Spleen (tissue), 7 donors: ENCODE measurements at regions not wholly inside any gene's neighbourhood (a gene's known extent, or its start where the extent isn't known, plus 50 kb on each side); places are given as distances from the start of the nearest gene placed in this dataset.

Source experiments
- CTCF ChIP-seq, 11 experiments: fragments of 200-600 bp in 7 of 11; fragments of 450-650 bp in 4 of 11; sonication (generic) in 4 of 11; IDR thresholded peaks in 8 of 11; conservative IDR thresholded peaks in 3 of 11; 1 replicate in 7 of 11; 2 replicates in 4 of 11; pipeline versions ENCODE4 v1.4.0 to v1.8.0; 2016 to 2021; ENCODE audit warnings: antibody characterized with exemption in 11 of 11, inconsistent platforms in 4 of 11, mild to moderate bottlenecking in 1 of 11
- POLR2A ChIP-seq, 3 donors: fragments of 450-650 bp; IDR thresholded peaks; one replicate each; pipeline ENCODE4 v1.5.1; 2017; ENCODE audit warnings: antibody characterized with exemption in 3 of 3, mild to moderate bottlenecking in 1 of 3
- POLR2AphosphoS5 ChIP-seq, 3 donors: sonication (generic); formaldehyde crosslinking; IDR thresholded peaks; one replicate each; pipeline ENCODE4 v1.5.1; 2017; ENCODE audit warnings: antibody characterized with exemption in 3 of 3
- donor health status: DM: no; HTN: no; CAD: no; lungs with moderate emphysema.
- donor health status: DM: no; HTN: no; CAD: no.
- donor health status: DM: no; HTN: no; CAD: no.

GRCh38 chr13:47039106-47039505, 142.3 kb upstream of the HTR2A start:
- TF ChIP-seq POLR2AphosphoS5 (IDR thresholded peaks at IDR 0.05) (no peak), CTCF (IDR thresholded peaks at IDR 0.05 in 8 of 11, conservative IDR thresholded peaks at IDR 0.05 in 3 of 11) (no peak), POLR2A (IDR thresholded peaks at IDR 0.05) (no peak)
